NCI-H1436 (cell line): ENCODE measurements at regions not wholly inside any gene's neighbourhood (a gene's known extent, or its start where the extent isn't known, plus 50 kb on each side); places are given as distances from the start of the nearest gene placed in this dataset.
"Not testable (repeated sequence)": the region's sequence is repeated elsewhere in the genome, so short reads cannot be mapped to it uniquely, and the experiment has no call there.

Experiments
- DNase-seq: peaks from one replicate; lab custom pipeline; 2025; lab: John Stamatoyannopoulos, UW

- DNase-seq: no peak
Observed at GRCh38 chr4:131635191-131635590, 1513.9 kb upstream of the PCDH10 start.

GRCh38 chr4:131638781-131639180, 1510.3 kb upstream of the PCDH10 start:
- no peak for DNase-seq

GRCh38 chr4:131644619-131645018, 1504.5 kb upstream of the PCDH10 start:
- no peak for DNase-seq

GRCh38 chr4:131649227-131649626, 1499.9 kb upstream of the PCDH10 start:
- no peak for DNase-seq

- DNase-seq: no peak
Observed at GRCh38 chr4:131650951-131651350, 1498.1 kb upstream of the PCDH10 start.

GRCh38 chr4:131683314-131683713, 1465.8 kb upstream of the PCDH10 start:
- DNase-seq: not testable (repeated sequence)

- DNase-seq: no peak
Observed at GRCh38 chr4:131721883-131722282, 1427.2 kb upstream of the PCDH10 start.

GRCh38 chr4:131723069-131723468, 1426.0 kb upstream of the PCDH10 start:
- not testable (repeated sequence) for DNase-seq

- DNase-seq: peak; percentile 67
Observed at GRCh38 chr4:131724847-131725246, 1424.2 kb upstream of the PCDH10 start.

- DNase-seq: not testable (repeated sequence)
Observed at GRCh38 chr4:131725521-131725920, 1423.6 kb upstream of the PCDH10 start.

GRCh38 chr4:131726940-131727339, 1422.2 kb upstream of the PCDH10 start:
- DNase-seq: not testable (repeated sequence)

GRCh38 chr4:131727418-131727817, 1421.7 kb upstream of the PCDH10 start:
- DNase-seq: not testable (repeated sequence)

- not testable (repeated sequence) for DNase-seq
Observed at GRCh38 chr4:131729205-131729604, 1419.9 kb upstream of the PCDH10 start.

- not testable (repeated sequence) for DNase-seq
Observed at GRCh38 chr4:131729716-131730398, 1419.2 kb upstream of the PCDH10 start.

- DNase-seq: not testable (repeated sequence)
Observed at GRCh38 chr4:131730574-131730973, 1418.5 kb upstream of the PCDH10 start.

- not testable (repeated sequence) for DNase-seq
Observed at GRCh38 chr4:131732034-131732630, 1417.0 kb upstream of the PCDH10 start.

GRCh38 chr4:131734321-131734720, 1414.8 kb upstream of the PCDH10 start:
- DNase-seq: not testable (repeated sequence)

- not testable (repeated sequence) for DNase-seq
Observed at GRCh38 chr4:131734851-131735385, 1414.2 kb upstream of the PCDH10 start.

- DNase-seq: not testable (repeated sequence)
Observed at GRCh38 chr4:131738991-131739390, 1410.1 kb upstream of the PCDH10 start.

- DNase-seq: not testable (repeated sequence)
Observed at GRCh38 chr4:131741836-131742235, 1407.3 kb upstream of the PCDH10 start.

GRCh38 chr4:131742536-131743205, 1406.4 kb upstream of the PCDH10 start:
- DNase-seq: not testable (repeated sequence)

GRCh38 chr4:131743348-131743747, 1405.7 kb upstream of the PCDH10 start:
- not testable (repeated sequence) for DNase-seq

- DNase-seq: not testable (repeated sequence)
Observed at GRCh38 chr4:131747203-131747602, 1401.9 kb upstream of the PCDH10 start.
